H1 (cell line): ENCODE measurements at regions not wholly inside any gene's neighbourhood (a gene's known extent, or its start where the extent isn't known, plus 50 kb on each side); places are given as distances from the start of the nearest gene placed in this dataset.

Source experiments
- CTCF ChIA-PET: fragments of 300-600 bp; sonication (Branson Sonifier 250); formaldehyde crosslinking; loops from one replicate; lab custom pipeline; 2021; ENCODE audit not compliant: partially characterized antibody; lab: Charles Lee
- POLR2A ChIA-PET: fragments of 300-600 bp; sonication (Branson Sonifier 250); formaldehyde crosslinking; loops from one replicate; lab custom pipeline; 2021; ENCODE audit warnings: inconsistent platforms; ENCODE audit not compliant: partially characterized antibody; lab: Charles Lee
- DNase-seq, 2 experiments: peaks; one replicate each; pipeline versions ENCODE4 v3.0.0 to v3.0.0-alpha.2; 2010 to 2022; ENCODE audit warnings: low spot score in 2 of 2, low read depth in 1 of 2, mixed read lengths in 1 of 2
- FAIRE-seq: peaks from 2 replicates; lab custom pipeline; 2011; peaks lifted over from hg19 to GRCh38; lab: Jason Lieb, UNC
- H2AFZ ChIP-seq: 2 replicates; pipeline ENCODE4 v1.8.1; 2012; ENCODE audit warnings: low read length, inconsistent platforms
- H2AK5ac ChIP-seq: 2 replicates; pipeline ENCODE4 v1.6.1; 2013; ENCODE audit warnings: low read depth, low read length
- H2BK120ac ChIP-seq: replicated peaks from 2 replicates; pipeline ENCODE3; 2013; ENCODE audit warnings: low read depth, low read length, inconsistent platforms
- H2BK12ac ChIP-seq: 2 replicates; pipeline ENCODE4 v1.6.1; 2013; ENCODE audit warnings: low read depth, low read length
- H2BK15ac ChIP-seq: 2 replicates; pipeline ENCODE4 v1.6.1; 2013; ENCODE audit warnings: low read length
- H2BK20ac ChIP-seq: 2 replicates; pipeline ENCODE4 v1.6.1; 2013; ENCODE audit warnings: low read length
- H2BK5ac ChIP-seq: 2 replicates; pipeline ENCODE4 v1.6.1; 2013; ENCODE audit warnings: low read depth, low read length
- H3K14ac ChIP-seq: 2 replicates; pipeline ENCODE4 v1.6.1; 2013; ENCODE audit warnings: inconsistent platforms; ENCODE audit not compliant: insufficient read length
- H3K18ac ChIP-seq: 2 replicates; pipeline ENCODE4 v1.6.1; 2013; ENCODE audit warnings: low read length; ENCODE audit errors: extremely low read depth
- H3K23ac ChIP-seq: 2 replicates; pipeline ENCODE4 v1.6.1; 2013; ENCODE audit warnings: inconsistent platforms; ENCODE audit not compliant: insufficient read length
- H3K23me2 ChIP-seq: 2 replicates; pipeline ENCODE4 v1.6.1; 2013; ENCODE audit warnings: low read depth, low read length
- H3K27ac ChIP-seq: 2 replicates; pipeline ENCODE4 v1.6.1; 2011; ENCODE audit warnings: low read depth, low read length, inconsistent platforms
- H3K27me3 ChIP-seq, 4 experiments: replicated peaks in 1 of 4; 1 replicate in 1 of 4; 2 replicates in 3 of 4; pipeline versions ENCODE4 v1.6.1 to v1.8.1; 2011 to 2013; ENCODE audit warnings: low read length in 3 of 4, mild to moderate bottlenecking in 3 of 4, inconsistent platforms in 2 of 4, mixed read lengths in 2 of 4, moderate library complexity in 1 of 4; ENCODE audit not compliant: control insufficient read depth in 3 of 4, insufficient read depth in 3 of 4; ENCODE audit errors: extremely low read depth in 1 of 4
- H3K36me3 ChIP-seq, 4 experiments: 2 replicates each; pipeline versions ENCODE4 v1.6.1 to v1.8.1; 2011 to 2013; ENCODE audit warnings: mild to moderate bottlenecking in 4 of 4, low read length in 3 of 4, moderate library complexity in 2 of 4, control low read depth in 1 of 4, inconsistent platforms in 1 of 4; ENCODE audit not compliant: insufficient read depth in 4 of 4, control insufficient read depth in 2 of 4
- H3K4ac ChIP-seq: replicated peaks from 2 replicates; pipeline ENCODE3; 2013; ENCODE audit warnings: low read length, low read depth, mixed read lengths, inconsistent platforms; ENCODE audit not compliant: insufficient read length
- H3K4me1 ChIP-seq, 4 experiments: replicated peaks in 1 of 4; 1 replicate in 1 of 4; 2 replicates in 3 of 4; pipeline versions ENCODE4 v1.6.1 to v1.8.1; 2011 to 2013; ENCODE audit warnings: low read length in 3 of 4, inconsistent platforms in 2 of 4, mixed read lengths in 1 of 4; ENCODE audit not compliant: insufficient read depth in 4 of 4, control insufficient read depth in 3 of 4
- H3K4me2 ChIP-seq, 2 experiments: 2 replicates each; pipeline versions ENCODE4 v1.6.1 to v1.8.1; 2011 to 2013; ENCODE audit warnings: low read depth in 2 of 2, low read length in 2 of 2, control low read depth in 1 of 2, inconsistent platforms in 1 of 2, mild to moderate bottlenecking in 1 of 2; ENCODE audit not compliant: insufficient read depth in 1 of 2
- H3K4me3 ChIP-seq, 4 experiments: fragments of 200-600, 300-600 bp in 1 of 4; sonication (generic), shearing (Covaris generic), sonication (Bioruptor Twin) in 1 of 4; 2 replicates each; pipeline versions ENCODE4 v1.5.1 to v1.8.1; 2011 to 2016; ENCODE audit warnings: low read length in 4 of 4, low read depth in 3 of 4, control low read depth in 2 of 4, inconsistent platforms in 2 of 4, mild to moderate bottlenecking in 2 of 4, mixed read lengths in 1 of 4, moderate library complexity in 1 of 4; ENCODE audit not compliant: insufficient read depth in 2 of 4; ENCODE audit errors: extremely low read depth in 1 of 4
- H3K56ac ChIP-seq: replicated peaks from 2 replicates; pipeline ENCODE3; 2013; ENCODE audit warnings: low read depth, mild to moderate bottlenecking, mixed read lengths, low read length, inconsistent platforms; ENCODE audit not compliant: insufficient read length
- H3K79me1 ChIP-seq: 2 replicates; pipeline ENCODE4 v1.6.1; 2013; ENCODE audit warnings: low read depth, low read length, control low read depth
- H3K79me2 ChIP-seq, 2 experiments: 2 replicates each; pipeline versions ENCODE4 v1.6.1 to v1.8.1; 2012 to 2013; ENCODE audit warnings: low read length in 2 of 2, mild to moderate bottlenecking in 2 of 2, inconsistent platforms in 1 of 2; ENCODE audit not compliant: insufficient read depth in 2 of 2, control insufficient read depth in 1 of 2
- H3K9ac ChIP-seq, 4 experiments: replicated peaks in 1 of 4; 1 replicate in 1 of 4; 2 replicates in 3 of 4; pipeline versions ENCODE4 v1.6.1 to v1.8.1; 2011 to 2013; ENCODE audit warnings: low read depth in 3 of 4, low read length in 3 of 4, control low read depth in 2 of 4, mild to moderate bottlenecking in 2 of 4, moderate library complexity in 2 of 4, inconsistent platforms in 1 of 4; ENCODE audit errors: extremely low read depth in 1 of 4
- H3K9me3 ChIP-seq, 2 experiments: 2 replicates each; pipeline versions ENCODE4 v1.6.1 to v1.8.1; 2012 to 2013; ENCODE audit warnings: mild to moderate bottlenecking in 2 of 2, moderate library complexity in 2 of 2, control low read depth in 1 of 2, inconsistent platforms in 1 of 2, low read depth in 1 of 2, low read length in 1 of 2, mixed read lengths in 1 of 2; ENCODE audit not compliant: insufficient read depth in 2 of 2
- H4K20me1 ChIP-seq, 2 experiments: replicated peaks in 1 of 2; 2 replicates each; pipeline versions ENCODE3 to v1.8.1; 2011 to 2013; ENCODE audit warnings: inconsistent platforms in 2 of 2, low read length in 2 of 2, mild to moderate bottlenecking in 1 of 2; ENCODE audit not compliant: insufficient read depth in 2 of 2, control insufficient read depth in 1 of 2
- H4K5ac ChIP-seq: 2 replicates; pipeline ENCODE4 v1.6.1; 2013; ENCODE audit warnings: low read length, low read depth, mixed read lengths, inconsistent platforms; ENCODE audit not compliant: insufficient read length
- H4K8ac ChIP-seq: 2 replicates; pipeline ENCODE4 v1.8.0; 2013; ENCODE audit warnings: mild to moderate bottlenecking, moderate library complexity, low read length, inconsistent platforms; ENCODE audit not compliant: insufficient read depth; ENCODE audit errors: extremely low read depth
- H4K91ac ChIP-seq: replicated peaks from 2 replicates; pipeline ENCODE3; 2013; ENCODE audit warnings: low read length, mixed read lengths, inconsistent platforms; ENCODE audit not compliant: insufficient read length
- ASH2L ChIP-seq: fragments of 200-600, 300-600 bp; sonication (generic); IDR thresholded peaks from one replicate; pipeline ENCODE4 v1.7.1; 2017; ENCODE audit warnings: low read length
- CEBPB ChIP-seq: IDR thresholded peaks from 2 replicates; pipeline ENCODE4 v1.6.1; 2012; ENCODE audit warnings: low read depth, low read length
- CHD1 ChIP-seq: IDR thresholded peaks from 2 replicates; pipeline ENCODE4 v1.6.1; 2012; ENCODE audit warnings: low read depth, low read length, improper control_type of control experiment
- GABPA ChIP-seq: IDR thresholded peaks from 2 replicates; pipeline ENCODE4 v1.6.1; 2011; ENCODE audit warnings: mild to moderate bottlenecking, low read length, moderate library complexity, borderline replicate concordance; ENCODE audit not compliant: insufficient read depth
- HDAC6 ChIP-seq: IDR thresholded peaks from one replicate; pipeline ENCODE4 v1.7.1; 2012; ENCODE audit warnings: low read depth, mild to moderate bottlenecking, inconsistent platforms, low read length, moderate library complexity
- JUND ChIP-seq: IDR thresholded peaks from 2 replicates; pipeline ENCODE4 v1.6.1; 2011; ENCODE audit warnings: mild to moderate bottlenecking, improper control_type of control experiment, low read length
- KDM4A ChIP-seq: IDR thresholded peaks from one replicate; pipeline ENCODE4 v1.7.1; 2012; ENCODE audit warnings: low read depth, mild to moderate bottlenecking, moderate library complexity, low read length, inconsistent platforms; ENCODE audit not compliant: severe bottlenecking
- PHF8 ChIP-seq: fragments of 200-600 bp; sonication (generic); conservative IDR thresholded peaks from 2 replicates; pipeline ENCODE4 v1.7.1; 2012; ENCODE audit warnings: low read depth, mild to moderate bottlenecking, inconsistent platforms, low read length, moderate library complexity
- RFX5 ChIP-seq: IDR thresholded peaks from 2 replicates; pipeline ENCODE4 v1.6.1; 2011; ENCODE audit warnings: low read depth, low read length, improper control_type of control experiment, borderline replicate concordance
- SIN3A ChIP-seq, 2 experiments: IDR thresholded peaks in 1 of 2; conservative IDR thresholded peaks in 1 of 2; 2 replicates each; pipeline ENCODE4 v1.6.1; 2011 to 2012; ENCODE audit warnings: low read length in 2 of 2, improper control_type of control experiment in 1 of 2, low read depth in 1 of 2, mild to moderate bottlenecking in 1 of 2
- SIX5 ChIP-seq: IDR thresholded peaks from 2 replicates; pipeline ENCODE4 v1.6.1; 2011; ENCODE audit warnings: mild to moderate bottlenecking, low read depth, low read length
- TAF7 ChIP-seq: optimal IDR thresholded peaks from 2 replicates; pipeline ENCODE3; 2011; ENCODE audit warnings: low read depth, mild to moderate bottlenecking, inconsistent platforms, low read length, moderate library complexity, borderline replicate concordance
- TCF12 ChIP-seq: IDR thresholded peaks from 2 replicates; pipeline ENCODE4 v1.6.1; 2011; ENCODE audit warnings: low read depth, mild to moderate bottlenecking, low read length
- ZNF274 ChIP-seq: IDR thresholded peaks from 2 replicates; pipeline ENCODE4 v1.7.0; 2012; ENCODE audit warnings: low read length, borderline replicate concordance; ENCODE audit errors: extremely low read depth
- WGBS, 2 experiments: shearing (Covaris generic) in 1 of 2; methylation state at CpG; one replicate each; pipeline versions ENCODE4 v1.1.6 to v1.1.7; 2013 to 2015; ENCODE audit warnings: low lambda C conversion rate in 2 of 2, mixed read lengths in 2 of 2, inconsistent platforms in 1 of 2, low coverage in 1 of 2, missing lambda C conversion rate in 1 of 2; ENCODE audit not compliant: insufficient replicate concordance in 2 of 2, insufficient coverage in 1 of 2, insufficient read length in 1 of 2; ENCODE audit errors: extremely low coverage in 1 of 2, missing lambda C conversion rate in 1 of 2; 5-methylcytosine and 5-hydroxymethylcytosine counted together
- TF ChIP-seq, protein P1 (sequence below): IDR thresholded peaks from 2 replicates; pipeline ENCODE4 v1.6.1; 2012; ENCODE audit warnings: inconsistent platforms

DNA sequence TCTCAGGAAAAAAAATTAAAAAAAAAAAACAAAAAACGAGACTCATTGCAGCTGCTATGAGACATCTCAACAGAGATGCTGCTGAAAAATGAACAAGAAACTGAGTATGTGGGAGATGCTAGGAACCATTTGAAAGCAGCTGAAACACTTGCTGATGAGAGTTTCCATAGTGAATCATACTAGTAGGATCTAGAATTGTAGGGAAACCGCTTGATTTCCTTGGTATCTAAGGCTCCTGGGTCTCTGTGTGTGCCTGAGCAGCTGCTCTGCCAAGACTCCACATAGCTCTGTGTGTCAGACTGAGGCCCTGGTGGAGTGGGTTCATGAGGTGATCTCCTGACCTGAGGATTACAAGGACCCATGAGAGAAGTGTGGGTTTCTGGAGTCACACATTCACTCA is 313.4 kb upstream of the NECTIN3 start:
- H4K8ac ChIP-seq, result no peak overlapping the region
- H3K9me3 ChIP-seq, result no peaks in the 10 kb centered on the region; a peak in 1 of 4 replicates
- 92% methylated on average over 2 of the region's 2 CpGs; no CpG with 5 or more reads in 1 of the 2 experiments for WGBS, 2 experiments
- TF ChIP-seq JUND, result no peak
- no peak for TF ChIP-seq ZNF274
- no peak for TF ChIP-seq ASH2L
- TF ChIP-seq PHF8, result no peak
- no peak for TF ChIP-seq KDM4A
- no peak for TF ChIP-seq SIN3A (conservative IDR thresholded peaks at IDR 0.05 in 1 of 2, IDR thresholded peaks at IDR 0.05 in 1 of 2; ENCODE audit: low read depth in 1 of 2, low read length in 2 of 2)
- no peak for TF ChIP-seq CEBPB
- TF ChIP-seq TCF12, result no peak
- no peak for TF ChIP-seq SIX5
- no peak for TF ChIP-seq GABPA
- no peak for TF ChIP-seq HDAC6
- no peak for TF ChIP-seq RFX5
- no peak for TF ChIP-seq TAF7
- TF ChIP-seq, protein P1, sequence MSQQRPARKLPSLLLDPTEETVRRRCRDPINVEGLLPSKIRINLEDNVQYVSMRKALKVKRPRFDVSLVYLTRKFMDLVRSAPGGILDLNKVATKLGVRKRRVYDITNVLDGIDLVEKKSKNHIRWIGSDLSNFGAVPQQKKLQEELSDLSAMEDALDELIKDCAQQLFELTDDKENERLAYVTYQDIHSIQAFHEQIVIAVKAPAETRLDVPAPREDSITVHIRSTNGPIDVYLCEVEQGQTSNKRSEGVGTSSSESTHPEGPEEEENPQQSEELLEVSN, result no peak
- TF ChIP-seq CHD1, result no peak

More for the DNA sequence above, 313.4 kb upstream of the NECTIN3 start:
- Histone ChIP-seq H4K20me1 (no peaks in the 10 kb centered on the region), H2AK5ac (no peak overlapping the region), H4K91ac (no peak overlapping the region), H2AFZ (no peak overlapping the region), H3K4me2 (no peak overlapping the region), H2BK120ac (no peak overlapping the region), H3K79me2 (no peaks in the 10 kb centered on the region), H2BK12ac (no peak overlapping the region; the same call in 1 of the 2 replicates), H3K56ac (no peak overlapping the region), H3K27ac (no peak overlapping the region), H3K14ac (no peak overlapping the region), H3K23me2 (no peaks in the 10 kb centered on the region), H2BK15ac (no peak overlapping the region), H4K5ac (no peak overlapping the region), H3K23ac (no peak overlapping the region), H2BK20ac (no peak overlapping the region), H2BK5ac (no peak overlapping the region), H3K4me1 (peaks cover 3 to 14% (median 10%) of the 10 kb centered on the region in 4 experiments; a peak in 3 of 7 replicates), H3K79me1 (no peaks in the 10 kb centered on the region), H3K18ac (no peak overlapping the region; the same call in 1 of the 2 replicates), H3K9ac (no peak overlapping the region), H3K4me3 (no peak overlapping the region), H3K27me3 (no peaks in the 10 kb centered on the region), H3K4ac (no peak overlapping the region), H3K36me3 (no peaks in the 10 kb centered on the region; a peak in 1 of 8 replicates)
- DNase-seq (no peak), FAIRE-seq (no peak)
- ChIA-PET CTCF (no interaction called here), POLR2A (no interaction called here)
